GM21423 (cell line): ENCODE measurements at regions not wholly inside any gene's neighbourhood (a gene's known extent, or its start where the extent isn't known, plus 50 kb on each side); places are given as distances from the start of the nearest gene placed in this dataset.

Experiments used
- ATAC-seq: cut with Tn5 transposase; IDR thresholded peaks from one replicate; pipeline ENCODE4 v1.9.1; 2021; ENCODE audit warnings: mild to moderate bottlenecking, moderate library complexity; ENCODE audit not compliant: unreplicated experiment

DNA sequence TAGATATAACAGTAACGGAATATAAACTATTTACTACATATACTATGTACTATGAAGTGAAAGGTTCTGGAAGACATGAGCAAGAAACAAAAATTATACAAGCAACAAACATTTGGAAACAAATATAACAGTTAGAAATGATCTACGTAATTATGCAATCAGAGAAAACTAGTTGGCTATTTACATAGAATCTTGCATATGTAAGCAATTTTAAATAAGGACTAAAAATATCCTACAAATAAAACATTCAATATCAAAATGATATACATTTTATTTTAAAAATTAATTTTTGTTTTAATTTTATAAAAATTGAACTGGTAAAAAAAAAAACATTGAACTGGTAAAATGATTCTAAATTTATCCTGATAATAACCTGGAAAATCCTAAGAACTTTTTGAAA, 642.5 kb upstream of the PCDH10 start:
- ATAC-seq = no peak

DNA sequence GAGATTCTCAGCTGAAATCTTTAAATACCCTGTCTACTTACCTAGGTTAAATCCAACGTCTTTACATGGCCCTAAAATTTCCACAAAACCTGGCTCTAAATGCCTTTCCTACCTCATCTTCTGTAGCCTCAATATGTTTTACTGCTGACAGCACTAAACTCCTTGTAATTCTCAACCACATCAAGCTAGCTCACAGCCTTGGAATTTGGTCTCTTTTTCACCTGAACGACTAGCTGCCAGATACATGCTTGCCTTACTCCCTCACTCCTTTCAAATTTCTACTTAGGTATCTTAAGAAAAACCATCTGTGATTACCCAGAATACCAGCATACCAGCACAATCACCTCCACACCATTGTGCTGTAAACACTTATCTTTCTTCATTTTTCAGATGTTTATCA, 635.6 kb upstream of the PCDH10 start:
- ATAC-seq = no peak

DNA sequence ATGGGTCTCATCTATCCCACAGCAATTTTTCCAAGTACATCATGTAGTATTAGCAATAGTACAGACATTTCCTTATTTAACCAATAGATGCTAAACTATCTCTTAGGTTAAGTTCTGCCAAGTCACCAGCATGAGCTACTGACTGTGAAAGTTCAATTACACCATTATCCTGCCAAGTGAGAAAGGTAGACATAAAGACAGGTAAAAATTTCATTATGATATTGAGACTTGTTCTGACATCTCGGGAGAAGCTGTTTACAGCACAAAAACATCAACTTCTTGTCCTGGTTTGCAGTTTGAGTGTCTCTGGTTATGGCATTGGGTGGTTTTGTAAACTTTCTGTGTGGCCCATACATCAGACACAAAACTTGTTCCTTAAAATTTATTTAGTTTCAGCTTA, 622.4 kb upstream of the PCDH10 start:
- ATAC-seq = no peak

DNA sequence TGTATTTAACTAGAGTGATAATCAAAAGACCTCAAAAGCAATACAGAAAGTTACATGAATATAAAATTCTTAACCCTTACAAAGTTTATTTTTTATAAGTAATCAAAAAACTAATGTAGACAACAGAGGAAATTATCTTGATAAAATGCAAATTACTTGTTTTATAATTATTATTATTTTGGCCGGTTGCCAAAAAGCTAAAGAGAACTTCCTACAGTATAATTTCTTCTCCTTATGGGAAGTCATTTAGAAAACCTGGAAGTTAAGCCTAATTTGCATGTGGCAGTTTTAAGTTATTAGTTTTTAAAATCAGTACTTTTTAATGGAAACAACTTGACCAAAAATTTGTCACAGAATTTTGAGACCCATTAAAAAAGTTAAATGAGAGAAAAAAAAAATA, 621.3 kb upstream of the PCDH10 start:
- no peak for ATAC-seq

DNA sequence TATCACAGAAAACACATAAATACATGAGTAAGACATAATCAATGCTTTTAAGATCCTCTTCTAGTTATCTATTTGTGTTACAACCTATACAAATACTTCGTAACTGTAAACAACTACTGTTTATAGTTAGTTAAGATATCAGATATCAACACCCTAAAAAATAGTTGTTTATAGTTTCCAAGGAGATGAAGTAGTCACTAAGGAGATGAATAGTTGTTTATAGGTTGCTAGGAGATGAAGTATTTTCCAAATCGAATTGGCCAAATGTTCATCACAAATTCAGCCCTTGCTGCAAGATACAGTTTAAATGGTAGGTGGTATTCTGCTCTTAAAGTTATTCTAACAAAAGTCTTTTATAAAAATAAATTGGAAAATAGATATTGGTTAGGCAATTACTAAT, 618.2 kb upstream of the PCDH10 start:
- no peak for ATAC-seq

DNA sequence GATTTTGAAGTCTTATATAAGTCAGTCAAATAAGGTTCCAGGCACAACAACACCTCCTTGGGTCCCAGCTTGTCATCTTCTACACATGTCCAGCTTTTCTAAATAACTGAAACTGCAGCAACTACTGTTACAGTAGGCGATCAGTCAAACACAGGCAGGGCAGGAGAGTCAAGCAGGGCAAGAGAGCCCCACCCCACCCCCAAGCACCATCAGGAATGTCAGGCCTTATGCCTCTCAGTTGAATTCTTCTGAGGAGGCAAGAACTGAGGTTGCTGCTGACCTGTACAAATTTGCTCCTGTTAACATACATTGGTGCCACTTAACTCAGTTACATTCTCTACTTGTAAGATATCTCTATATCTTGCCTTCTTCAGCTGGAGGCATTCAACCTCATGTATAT, 608.8 kb upstream of the PCDH10 start:
- no peak for ATAC-seq

DNA sequence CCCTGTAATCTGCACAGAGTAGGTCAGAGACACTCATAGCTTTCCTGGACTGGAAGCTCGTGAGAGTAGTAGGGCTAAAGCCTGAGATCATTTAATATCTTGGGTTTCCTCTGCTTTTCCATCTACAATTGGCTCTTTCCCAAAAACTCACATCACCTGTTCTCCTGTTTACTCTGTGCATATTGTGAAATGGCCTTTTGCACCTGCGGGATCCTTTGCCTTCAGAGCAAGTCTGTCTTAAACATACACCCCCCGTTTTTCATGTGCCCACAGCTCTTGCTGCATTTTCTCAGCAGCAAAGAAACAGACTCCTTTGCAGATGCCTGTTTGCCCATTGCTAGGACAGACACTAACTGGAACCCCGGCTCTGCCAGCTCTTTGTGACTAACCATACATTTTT, 608.3 kb upstream of the PCDH10 start:
- ATAC-seq = no peak

DNA sequence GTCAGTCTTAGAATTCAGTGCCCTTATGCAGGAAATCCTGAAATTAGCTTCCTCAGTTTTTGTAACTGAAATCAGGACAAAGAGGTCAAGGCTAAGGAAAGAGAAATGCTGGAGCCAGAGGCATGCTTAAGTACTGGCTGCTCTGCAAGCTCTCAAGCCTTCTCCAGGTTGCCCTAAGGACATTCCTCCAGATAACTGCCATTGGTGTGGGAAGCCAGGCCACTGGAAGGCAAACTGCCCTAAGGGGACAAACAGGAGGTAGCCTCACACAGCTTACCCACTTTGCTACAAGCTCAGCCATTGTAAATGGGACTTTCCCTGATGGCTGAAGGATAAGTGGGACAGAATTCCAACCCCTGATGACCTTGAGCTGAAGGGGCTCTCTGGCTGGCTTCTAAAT, 606.9 kb upstream of the PCDH10 start:
- ATAC-seq = no peak

DNA sequence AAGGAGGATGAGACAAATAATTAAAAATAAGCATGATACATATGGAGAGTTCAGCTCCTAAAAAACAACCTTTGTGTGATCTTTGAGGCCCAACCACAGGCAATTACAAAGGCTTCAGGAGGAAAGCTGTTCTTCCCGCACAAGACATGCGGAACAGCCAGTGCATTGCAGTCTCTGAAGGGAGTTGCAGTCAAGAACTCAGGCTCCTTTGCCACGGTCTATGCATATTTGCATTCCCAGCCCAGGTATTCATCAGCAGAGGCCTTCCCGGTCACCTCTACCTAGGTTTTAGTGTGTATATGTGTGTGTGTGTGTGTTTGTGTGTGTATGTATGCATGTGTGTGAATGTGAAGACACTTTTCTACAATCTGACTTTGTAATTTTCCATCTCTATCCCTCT, 600.6 kb upstream of the PCDH10 start:
- ATAC-seq = no peak

DNA sequence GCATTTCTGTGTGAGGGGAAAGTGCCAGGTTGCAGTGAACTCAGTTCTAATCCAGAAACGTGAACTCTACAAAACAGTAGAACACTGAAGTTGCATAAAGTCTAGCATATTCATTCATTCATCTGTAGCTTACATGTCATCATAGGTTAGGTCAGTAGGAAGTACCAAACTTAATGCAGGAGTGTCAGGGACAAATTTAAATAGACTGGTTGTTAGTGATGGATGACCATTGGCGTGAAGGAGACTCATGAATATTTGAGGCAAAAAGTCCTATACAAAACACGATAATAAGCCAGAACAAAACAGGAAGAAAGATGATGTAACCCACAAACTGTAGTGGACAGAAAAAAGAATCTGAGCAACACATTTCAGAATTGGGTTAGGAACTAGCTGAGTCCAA, 592.8 kb upstream of the PCDH10 start:
- no peak for ATAC-seq

DNA sequence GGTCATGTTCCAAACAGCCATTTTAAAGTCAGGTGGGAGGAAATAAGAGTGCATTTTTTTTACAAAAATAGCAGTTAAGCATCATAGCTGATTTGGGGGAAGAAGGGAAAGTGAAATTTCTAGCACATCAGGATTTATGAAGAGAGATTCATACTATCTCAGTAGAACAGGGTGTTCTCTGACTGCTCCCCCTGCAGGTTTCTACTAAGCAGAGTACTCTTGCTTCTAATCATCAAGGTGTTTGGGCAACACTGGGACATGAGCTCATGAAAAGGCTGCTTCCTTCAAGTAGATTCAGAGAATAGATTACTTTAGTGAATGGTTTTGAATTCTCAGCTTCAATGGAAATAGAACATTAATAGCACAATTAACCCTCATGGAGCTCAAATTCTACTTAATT, 591.4 kb upstream of the PCDH10 start:
- ATAC-seq = no peak

DNA sequence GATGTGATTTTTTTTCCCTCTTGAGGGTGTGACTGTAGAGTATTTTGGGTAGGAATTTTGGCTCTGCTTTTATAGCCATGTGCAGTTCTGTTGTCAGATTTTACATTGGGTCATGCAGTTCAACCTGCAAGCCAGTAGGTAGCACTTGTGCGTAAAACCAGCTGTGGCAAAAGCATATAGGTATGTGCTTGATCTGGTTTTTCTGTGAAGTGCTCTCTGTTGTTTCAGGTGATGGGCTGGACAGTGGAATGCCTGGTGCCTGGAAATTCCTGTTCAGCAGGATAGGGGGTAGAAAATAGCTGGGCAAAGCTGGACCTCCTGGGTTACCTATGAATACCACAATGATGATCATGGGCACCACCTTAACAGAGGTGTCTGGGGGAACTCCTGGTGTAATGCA, 584.2 kb upstream of the PCDH10 start:
- ATAC-seq = no peak

DNA sequence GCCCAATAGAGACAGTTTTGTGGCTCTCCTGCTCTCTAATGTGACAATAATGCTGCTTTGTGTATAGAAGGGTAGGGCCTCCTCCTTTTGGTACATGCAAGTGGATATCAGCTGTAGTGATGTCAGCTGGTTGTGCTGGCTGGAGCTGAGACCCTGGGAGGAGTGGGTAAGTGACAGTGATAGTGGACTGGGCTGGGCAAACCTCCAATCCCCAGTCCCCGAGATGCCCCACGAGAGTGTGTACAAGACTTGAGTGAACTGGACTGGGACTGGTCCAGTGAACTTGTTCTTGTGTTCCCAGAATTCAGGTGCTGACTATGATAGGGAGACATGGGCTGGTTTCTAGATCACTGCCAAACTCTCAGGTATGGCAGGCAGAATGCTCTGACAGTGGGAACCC, 583.6 kb upstream of the PCDH10 start:
- ATAC-seq = no peak

DNA sequence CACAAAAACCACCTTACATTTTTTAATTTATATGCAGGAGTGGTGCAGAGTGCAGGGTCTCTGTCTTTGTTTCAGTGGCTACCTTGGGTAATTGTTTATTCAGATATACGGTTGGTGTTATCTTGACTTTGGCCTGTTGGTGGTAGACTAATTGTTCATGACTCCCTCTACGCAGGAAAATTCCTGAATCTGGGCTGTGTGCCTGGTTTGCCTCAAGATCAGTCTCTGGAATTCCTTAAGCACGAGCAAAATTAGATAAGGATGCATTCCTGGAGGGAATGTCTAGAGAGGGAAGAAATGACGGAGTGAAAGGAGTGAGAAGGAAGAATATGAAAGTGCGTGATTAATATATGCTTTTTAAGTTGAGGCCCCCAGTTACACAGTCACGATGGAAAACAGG, 576.9 kb upstream of the PCDH10 start:
- ATAC-seq = no peak

DNA sequence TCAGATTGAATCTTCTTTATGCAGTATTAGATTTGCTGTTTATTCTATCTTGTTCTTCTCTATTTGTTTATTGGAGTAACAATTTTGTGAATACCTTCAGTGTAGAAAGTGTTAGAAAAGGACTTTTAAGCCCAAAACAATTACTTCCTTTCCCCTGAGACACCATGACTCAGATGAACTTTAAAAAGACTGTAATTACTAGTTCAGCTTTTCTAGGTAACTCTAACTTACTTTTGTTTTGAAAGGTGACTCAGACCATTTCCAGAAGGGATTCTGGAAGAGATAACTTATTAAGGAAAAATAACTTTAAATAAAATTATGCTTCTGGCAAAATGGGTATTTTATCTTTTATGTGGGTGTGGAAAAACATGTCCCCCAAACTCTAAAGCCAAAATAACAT, 561.5 kb upstream of the PCDH10 start:
- no peak for ATAC-seq

DNA sequence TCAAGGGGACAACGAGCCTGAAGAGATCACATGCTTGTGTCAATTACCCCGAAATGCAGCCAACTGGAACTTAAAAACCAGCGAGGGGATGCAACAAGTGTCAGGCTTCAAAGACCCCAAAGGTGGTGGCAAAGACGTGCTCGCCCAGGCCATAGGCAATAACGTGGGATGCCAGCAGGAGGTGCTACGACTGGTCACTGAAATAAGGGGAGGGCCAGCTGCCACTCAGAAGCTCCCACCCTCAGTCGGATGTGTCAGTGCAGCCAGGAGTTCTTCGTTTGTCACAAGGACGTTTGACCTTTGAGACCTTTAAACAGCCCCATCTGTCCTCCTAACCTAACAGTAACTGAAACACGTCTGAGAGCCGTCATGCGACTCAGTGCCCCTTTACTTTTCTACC, 556.8 kb upstream of the PCDH10 start:
- no peak for ATAC-seq

DNA sequence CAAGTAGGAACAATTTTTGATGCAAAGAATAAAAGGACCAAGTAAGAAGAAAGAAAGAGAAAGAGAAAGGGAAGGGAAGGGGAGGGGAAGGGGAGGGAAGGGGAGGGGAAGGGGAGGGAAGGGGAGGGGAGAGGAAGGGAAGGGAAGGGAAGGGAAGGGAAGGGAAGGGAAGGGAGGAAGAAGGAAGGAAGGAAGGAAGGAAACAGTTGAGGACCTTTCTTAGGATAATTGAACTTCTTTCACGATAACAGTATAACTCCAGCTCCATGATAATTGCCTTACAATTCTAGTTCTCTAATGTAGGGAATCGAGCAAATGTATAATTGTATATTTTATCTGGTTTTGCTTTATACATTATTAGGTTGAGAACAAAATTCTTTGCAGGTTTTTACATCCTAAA, 556.2 kb upstream of the PCDH10 start:
- no peak for ATAC-seq

DNA sequence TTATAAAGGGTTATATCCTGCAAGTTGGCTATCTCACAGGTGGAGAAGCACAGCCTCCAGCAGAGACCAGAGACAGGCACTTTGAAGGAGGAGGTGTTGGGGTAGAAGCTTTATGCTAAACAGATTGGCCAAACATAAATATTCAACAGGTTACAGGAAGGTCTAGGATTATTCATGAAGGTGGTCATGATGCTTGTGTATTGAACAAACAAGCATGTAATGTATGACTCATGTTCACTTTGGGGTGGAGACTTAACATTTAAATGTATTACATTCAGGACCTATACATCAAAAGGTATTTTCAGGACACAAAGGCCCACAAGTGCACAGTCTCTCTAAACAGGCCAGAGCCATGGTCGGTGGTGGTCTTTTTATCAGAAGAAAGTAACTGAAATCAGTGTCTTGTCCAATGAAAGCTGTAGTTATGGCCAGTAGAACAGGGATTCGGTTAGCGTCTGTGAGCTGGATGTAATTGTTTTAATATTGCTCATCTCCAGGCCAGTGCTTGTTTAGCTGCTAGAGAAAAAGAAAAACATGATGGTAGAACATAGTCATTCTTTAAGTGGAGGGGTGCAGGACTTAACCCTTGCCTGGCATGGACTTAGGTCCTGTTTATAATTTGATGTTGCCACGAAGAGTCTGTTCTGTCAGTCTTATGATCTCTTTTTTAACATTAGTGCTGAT, 555.2 kb upstream of the PCDH10 start:
- no peak for ATAC-seq

DNA sequence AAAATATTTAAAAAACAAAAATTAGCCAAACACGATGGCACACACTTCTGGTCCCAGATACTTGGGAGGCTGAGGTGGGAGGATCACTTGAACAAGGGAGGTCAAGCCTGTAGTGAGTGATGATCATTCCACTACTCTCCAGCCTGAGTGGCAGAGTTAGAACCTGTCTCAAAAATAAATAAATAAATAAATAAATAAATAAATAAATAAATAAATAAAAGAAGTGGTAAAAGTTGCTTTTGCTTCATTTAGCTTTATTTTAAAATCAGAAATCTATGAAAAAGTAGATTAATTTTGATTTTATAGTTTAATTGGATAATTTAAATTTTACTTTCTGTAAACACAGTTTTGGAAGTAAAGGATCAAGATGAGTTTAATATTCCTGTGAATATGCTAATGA, 552.9 kb upstream of the PCDH10 start:
- no peak for ATAC-seq

DNA sequence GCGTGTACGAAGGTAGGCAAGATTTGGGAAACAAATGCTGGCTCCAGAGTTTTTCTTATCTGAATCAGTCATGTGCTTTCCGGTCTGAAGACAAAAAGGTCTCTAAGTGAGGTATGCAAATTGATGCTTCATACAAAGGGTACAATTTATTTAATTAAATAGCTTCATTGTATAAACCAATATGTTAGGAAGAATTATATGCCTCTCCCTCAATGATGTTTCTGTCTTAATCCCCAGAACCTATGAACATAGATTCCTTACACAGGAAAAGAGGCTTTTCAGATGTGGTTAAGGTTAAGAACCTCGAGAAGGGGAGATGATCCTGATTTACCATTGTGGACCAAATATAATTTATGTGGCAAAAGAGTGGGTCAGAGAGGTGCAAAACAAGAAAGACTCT, 543.5 kb upstream of the PCDH10 start:
- ATAC-seq = no peak

DNA sequence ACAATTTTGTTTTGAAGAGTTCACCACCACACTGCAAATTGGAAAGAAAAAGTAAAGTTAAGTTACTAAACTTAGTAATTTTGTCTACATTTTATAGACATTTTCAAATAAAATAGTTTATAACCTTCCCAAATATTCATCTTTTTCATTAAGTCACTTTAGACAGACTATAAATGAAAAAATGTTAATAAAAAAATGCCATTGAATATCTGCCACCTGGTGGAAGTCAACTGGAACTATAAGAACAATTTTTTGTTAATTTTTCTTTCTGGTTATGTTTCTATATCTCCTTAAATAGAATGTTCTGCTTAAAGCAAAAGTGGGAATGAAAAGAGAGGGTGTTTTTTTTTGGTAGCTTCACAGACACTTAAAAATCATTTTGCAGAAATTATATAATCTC, 534.4 kb upstream of the PCDH10 start:
- no peak for ATAC-seq

DNA sequence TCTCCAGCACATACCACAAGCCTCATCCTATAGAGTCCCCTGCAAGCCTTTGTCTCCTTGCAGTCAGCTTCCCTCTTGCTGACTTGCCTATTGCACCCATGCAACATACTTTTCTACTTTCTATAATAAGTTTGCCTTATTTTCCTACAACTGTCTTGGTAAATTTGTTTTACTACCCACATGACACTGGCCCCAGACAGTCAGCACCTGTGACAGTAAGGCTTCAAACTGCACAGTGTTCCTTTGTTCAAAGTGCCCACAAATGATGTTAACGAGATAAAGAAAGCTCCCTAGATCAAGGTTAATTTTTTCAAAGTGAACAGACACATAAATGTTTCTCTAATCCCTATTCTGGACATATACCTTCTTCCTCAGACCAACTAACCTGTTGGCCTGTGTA, 529.1 kb upstream of the PCDH10 start:
- ATAC-seq = no peak

DNA sequence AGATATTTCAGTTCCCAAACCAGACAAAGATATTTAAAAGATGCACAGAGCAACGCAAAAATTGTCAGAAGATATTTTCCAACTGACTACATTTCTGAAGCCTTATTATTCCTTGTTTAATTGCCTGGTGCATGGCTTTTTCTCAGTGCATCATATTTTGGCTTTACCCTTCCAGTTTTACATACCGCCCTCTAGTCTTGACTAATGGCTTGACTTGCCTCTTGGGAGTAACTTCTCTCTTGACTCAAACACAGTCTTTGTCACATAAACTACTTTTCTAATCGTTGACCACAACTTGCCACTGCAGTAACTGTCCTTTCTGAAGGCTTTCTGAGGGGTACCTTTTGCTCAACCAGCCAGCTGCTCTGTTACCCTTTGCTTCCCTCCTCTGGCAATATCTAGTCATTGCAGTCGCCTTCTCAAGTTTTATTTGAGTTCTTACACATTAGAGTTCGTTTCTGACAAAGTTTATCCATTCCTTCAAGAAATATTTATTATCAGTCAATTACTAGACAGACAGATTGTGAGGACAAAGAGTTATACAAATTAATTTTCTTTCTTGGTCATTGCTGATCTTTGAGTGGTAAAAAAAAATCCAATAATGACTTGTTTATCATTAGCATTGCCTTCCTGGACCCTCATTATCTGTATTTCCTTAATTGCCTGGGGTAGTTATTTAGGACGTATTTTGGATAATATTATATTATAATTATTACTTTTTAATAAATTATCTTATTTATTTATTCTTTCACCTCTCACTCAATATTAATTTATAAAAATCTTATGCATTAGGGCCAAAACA, 506.9 kb upstream of the PCDH10 start:
- no peak for ATAC-seq
